ENCODE measurements at regions not wholly inside any gene's neighbourhood (a gene's known extent, or its start where the extent isn't known, plus 50 kb on each side); places are given as distances from the start of the nearest gene placed in this dataset.

- peak overlapping the region; percentile 27 for H3K27ac ChIP-seq (ENCODE audit: insufficient read depth, low read length)
These were observed 91.8 kb upstream of the PFN2 start for GRCh38 chr3:150062492-150062891.

GRCh38 chr3:150061288-150062024, 90.8 kb upstream of the PFN2 start:
- H2AFZ ChIP-seq (ENCODE audit: low read length), result no peak overlapping the region
- H3K9ac ChIP-seq (ENCODE audit: insufficient read depth, low read length), result no peak overlapping the region
- H3K27ac ChIP-seq (ENCODE audit: insufficient read depth, low read length), result no peak overlapping the region
- no peak for DNase-seq (ENCODE audit: low read depth in 2 of 2)
- H3K4me2 ChIP-seq (ENCODE audit: extremely low read depth, insufficient read depth, low read length), result no peak overlapping the region
- no peaks in the 10 kb centered on the region for H3K9me3 ChIP-seq (ENCODE audit: control insufficient read depth, insufficient read depth, low read depth, low read length)
- TF ChIP-seq EZH2 (IDR thresholded peaks at IDR 0.05; ENCODE audit: low read length, missing control alignments) (no peak), CTCF (conservative IDR thresholded peaks at IDR 0.05 in 1 of 2, IDR thresholded peaks at IDR 0.05 in 1 of 2; ENCODE audit: low read depth in 1 of 2, low read length in 2 of 2) (no peak)
- no peaks in the 10 kb centered on the region for H3K27me3 ChIP-seq (ENCODE audit: control insufficient read depth, insufficient read depth, low read length)
- H3K79me2 ChIP-seq (ENCODE audit: control insufficient read depth, insufficient read depth, low read length), result no peaks in the 10 kb centered on the region
- H3K36me3 ChIP-seq (ENCODE audit: control insufficient read depth, insufficient read depth, low read length), result no peaks in the 10 kb centered on the region
- peaks cover 2% of the 10 kb centered on the region for H3K4me1 ChIP-seq (ENCODE audit: control insufficient read depth, extremely low read depth, insufficient read depth, low read length)
- no peaks in the 10 kb centered on the region for H4K20me1 ChIP-seq (ENCODE audit: control insufficient read depth, extremely low read depth, insufficient read depth, low read length)
- no peak overlapping the region for H3K4me3 ChIP-seq (replicated peaks in 1 of 4; ENCODE audit: control extremely low read depth in 1 of 4, insufficient read depth in 1 of 4, low read depth in 3 of 4, low read length in 4 of 4)

More at GRCh38 chr3:150062492-150062891, 91.8 kb upstream of the PFN2 start:
- TF ChIP-seq CTCF (conservative IDR thresholded peaks at IDR 0.05 in 1 of 2, IDR thresholded peaks at IDR 0.05 in 1 of 2; ENCODE audit: low read depth in 1 of 2, low read length in 2 of 2), result no peak
- TF ChIP-seq EZH2 (IDR thresholded peaks at IDR 0.05; ENCODE audit: low read length, missing control alignments), result no peak
- Histone ChIP-seq H4K20me1 (ENCODE audit: control insufficient read depth, extremely low read depth, insufficient read depth, low read length) (no peaks in the 10 kb centered on the region), H3K4me1 (ENCODE audit: control insufficient read depth, extremely low read depth, insufficient read depth, low read length) (peaks cover 2% of the 10 kb centered on the region), H3K9ac (ENCODE audit: insufficient read depth, low read length) (no peak overlapping the region), H3K9me3 (ENCODE audit: control insufficient read depth, insufficient read depth, low read depth, low read length) (no peaks in the 10 kb centered on the region), H3K36me3 (ENCODE audit: control insufficient read depth, insufficient read depth, low read length) (no peaks in the 10 kb centered on the region), H3K79me2 (ENCODE audit: control insufficient read depth, insufficient read depth, low read length) (no peaks in the 10 kb centered on the region), H3K4me2 (ENCODE audit: extremely low read depth, insufficient read depth, low read length) (peak overlapping the region; percentile 64), H2AFZ (ENCODE audit: low read length) (peak overlapping the region; percentile 58), H3K4me3 (replicated peaks in 1 of 4; ENCODE audit: control extremely low read depth in 1 of 4, insufficient read depth in 1 of 4, low read depth in 3 of 4, low read length in 4 of 4) (peak overlapping the region in 2 of 4 experiments; percentile 38 to 50), H3K27me3 (ENCODE audit: control insufficient read depth, insufficient read depth, low read length) (no peaks in the 10 kb centered on the region)
- DNase-seq (ENCODE audit: low read depth in 2 of 2), result peak; percentile 76 to 86

GRCh38 chr3:150059729-150060128, 89.0 kb upstream of the PFN2 start:
- Histone ChIP-seq H3K9ac (ENCODE audit: insufficient read depth, low read length) (no peak overlapping the region), H3K4me1 (ENCODE audit: control insufficient read depth, extremely low read depth, insufficient read depth, low read length) (peaks cover 2% of the 10 kb centered on the region), H2AFZ (ENCODE audit: low read length) (no peak overlapping the region), H3K4me2 (ENCODE audit: extremely low read depth, insufficient read depth, low read length) (no peak overlapping the region), H3K27me3 (ENCODE audit: control insufficient read depth, insufficient read depth, low read length) (no peaks in the 10 kb centered on the region), H3K79me2 (ENCODE audit: control insufficient read depth, insufficient read depth, low read length) (no peaks in the 10 kb centered on the region), H4K20me1 (ENCODE audit: control insufficient read depth, extremely low read depth, insufficient read depth, low read length) (no peaks in the 10 kb centered on the region), H3K36me3 (ENCODE audit: control insufficient read depth, insufficient read depth, low read length) (no peaks in the 10 kb centered on the region), H3K27ac (ENCODE audit: insufficient read depth, low read length) (no peak overlapping the region), H3K9me3 (ENCODE audit: control insufficient read depth, insufficient read depth, low read depth, low read length) (no peaks in the 10 kb centered on the region), H3K4me3 (replicated peaks in 1 of 4; ENCODE audit: control extremely low read depth in 1 of 4, insufficient read depth in 1 of 4, low read depth in 3 of 4, low read length in 4 of 4) (no peak overlapping the region)
- no peak for TF ChIP-seq EZH2 (IDR thresholded peaks at IDR 0.05; ENCODE audit: low read length, missing control alignments)
- no peak for TF ChIP-seq CTCF (conservative IDR thresholded peaks at IDR 0.05 in 1 of 2, IDR thresholded peaks at IDR 0.05 in 1 of 2; ENCODE audit: low read depth in 1 of 2, low read length in 2 of 2)
- peak in 1 of 2 donors; percentile 51 for DNase-seq (ENCODE audit: low read depth in 2 of 2)

Measured in fibroblast of lung (primary cell).